Smooth muscle cell (in vitro differentiated cells): ENCODE measurements at regions not wholly inside any gene's neighbourhood (a gene's known extent, or its start where the extent isn't known, plus 50 kb on each side); places are given as distances from the start of the nearest gene placed in this dataset.

ENCODE experiments used
- DNase-seq: peaks from one replicate; lab custom pipeline; 2025; ENCODE audit not compliant: unreplicated experiment; lab: John Stamatoyannopoulos, UW
- H2AFZ ChIP-seq: fragments of 200-600 bp; sonication (generic); 2 replicates; pipeline ENCODE4 v1.6.0; 2016; ENCODE audit warnings: antibody characterized with exemption, low read depth, mild to moderate bottlenecking
- H3F3A ChIP-seq: fragments of 200-600 bp; sonication (generic); 2 replicates; pipeline ENCODE4 v1.6.0; 2017; ENCODE audit warnings: antibody characterized with exemption, low read depth
- H3K27ac ChIP-seq: fragments of 200-600 bp; sonication (generic); 2 replicates; pipeline ENCODE4 v1.5.1; 2016; ENCODE audit warnings: low read depth, mild to moderate bottlenecking
- H3K27me3 ChIP-seq: fragments of 200-600 bp; sonication (generic); 2 replicates; pipeline ENCODE4 v1.6.1; 2016; ENCODE audit warnings: low read depth, mild to moderate bottlenecking
- H3K36me3 ChIP-seq: fragments of 200-600 bp; sonication (generic); 2 replicates; pipeline ENCODE4 v1.5.1; 2016; ENCODE audit warnings: low read depth
- H3K4me1 ChIP-seq: fragments of 200-600 bp; sonication (generic); 2 replicates; pipeline ENCODE4 v1.5.1; 2016; ENCODE audit warnings: low read depth
- H3K4me2 ChIP-seq: fragments of 200-600 bp; sonication (generic); 2 replicates; pipeline ENCODE4 v1.6.0; 2016; ENCODE audit warnings: mild to moderate bottlenecking
- H3K4me3 ChIP-seq: fragments of 200-600 bp; sonication (generic); 2 replicates; pipeline ENCODE4 v1.5.1; 2016; ENCODE audit warnings: mild to moderate bottlenecking
- H3K79me2 ChIP-seq: fragments of 200-600 bp; sonication (generic); 2 replicates; pipeline ENCODE4 v1.6.0; 2016; ENCODE audit warnings: low read depth, mild to moderate bottlenecking
- H3K9ac ChIP-seq: fragments of 200-600 bp; sonication (generic); 2 replicates; pipeline ENCODE4 v1.6.0; 2016; ENCODE audit warnings: low read depth
- H3K9me3 ChIP-seq: fragments of 200-600 bp; sonication (generic); replicated peaks from 2 replicates; pipeline ENCODE4 v1.5.1; 2016; ENCODE audit warnings: low read depth
- H4K20me1 ChIP-seq: fragments of 200-600 bp; sonication (generic); 2 replicates; pipeline ENCODE4 v1.6.0; 2016; ENCODE audit warnings: low read depth
- CTCF ChIP-seq: fragments of 200-600 bp; sonication (generic); IDR thresholded peaks from 2 replicates; pipeline ENCODE4 v1.5.1; 2017; ENCODE audit warnings: borderline replicate concordance, mild to moderate bottlenecking, antibody characterized with exemption; ENCODE audit not compliant: insufficient read depth, poor library complexity, severe bottlenecking
- WGBS: methylation state at CpG from one replicate; pipeline ENCODE4 v1.1.7; 2016; ENCODE audit warnings: low lambda C conversion rate; 5-methylcytosine and 5-hydroxymethylcytosine counted together

DNA sequence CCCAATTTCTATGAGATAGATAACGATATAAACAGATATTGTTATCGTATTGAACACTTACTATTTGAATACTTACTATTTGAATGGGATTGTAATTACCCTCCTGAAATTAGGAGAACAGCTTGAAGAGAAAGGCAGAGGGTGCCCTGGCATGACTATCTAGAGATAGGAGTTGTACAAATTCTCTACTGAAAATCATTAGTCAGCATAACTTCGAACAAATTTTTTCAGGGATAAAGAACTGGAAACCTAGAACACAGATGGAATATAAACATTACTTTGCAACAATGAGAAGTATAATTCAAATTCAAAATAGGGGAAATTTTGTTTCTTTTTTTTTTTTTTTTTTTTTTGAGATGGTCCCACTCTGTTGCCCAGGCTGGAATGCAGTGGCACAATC, 1096.8 kb downstream of the C4orf33 start:
- H3K4me1 ChIP-seq = no peaks in the 10 kb centered on the region
- no peak for DNase-seq
- H3K9me3 ChIP-seq = no peaks in the 10 kb centered on the region
- H2AFZ ChIP-seq = no peak overlapping the region
- WGBS = 94% methylated on average over 3 of the region's 3 CpGs
- H3K27me3 ChIP-seq = no peaks in the 10 kb centered on the region
- no peak overlapping the region for H3K9ac ChIP-seq
- no peak overlapping the region for H3K4me3 ChIP-seq
- TF ChIP-seq CTCF = no peak
- no peaks in the 10 kb centered on the region for H3F3A ChIP-seq
- no peak overlapping the region for H3K27ac ChIP-seq
- no peaks in the 10 kb centered on the region for H3K79me2 ChIP-seq
- no peaks in the 10 kb centered on the region for H3K36me3 ChIP-seq
- no peak overlapping the region for H3K4me2 ChIP-seq
- no peaks in the 10 kb centered on the region for H4K20me1 ChIP-seq

DNA sequence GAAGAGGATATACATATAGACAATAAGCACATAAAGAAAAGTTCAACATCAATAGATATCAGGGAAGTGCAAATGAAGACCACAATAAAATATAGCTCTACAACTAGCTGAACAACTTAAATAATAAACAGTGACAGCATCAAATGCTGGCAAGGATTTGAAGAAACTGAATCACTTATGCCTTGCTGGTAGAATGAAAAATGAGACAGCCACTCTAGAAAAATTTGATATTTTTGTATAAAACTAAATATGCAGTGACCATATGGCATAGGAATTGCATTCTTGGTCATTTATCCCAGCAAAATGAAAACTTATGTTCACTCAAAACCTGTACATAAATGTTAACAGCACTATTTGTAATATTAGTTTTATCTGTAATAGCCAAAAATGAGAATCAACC, 1102.0 kb downstream of the C4orf33 start:
- TF ChIP-seq CTCF = no peak
- H3K27me3 ChIP-seq = no peaks in the 10 kb centered on the region
- no peaks in the 10 kb centered on the region for H3F3A ChIP-seq
- H3K4me3 ChIP-seq = no peak overlapping the region
- H3K79me2 ChIP-seq = no peaks in the 10 kb centered on the region
- H3K36me3 ChIP-seq = no peaks in the 10 kb centered on the region
- H2AFZ ChIP-seq = no peak overlapping the region
- no peak for DNase-seq
- H3K4me1 ChIP-seq = no peaks in the 10 kb centered on the region
- no peak overlapping the region for H3K4me2 ChIP-seq
- no peaks in the 10 kb centered on the region for H3K9me3 ChIP-seq
- no peaks in the 10 kb centered on the region for H4K20me1 ChIP-seq
- H3K27ac ChIP-seq = no peak overlapping the region
- no peak overlapping the region for H3K9ac ChIP-seq

- Histone ChIP-seq H2AFZ (no peak overlapping the region), H3K4me3 (no peak overlapping the region), H3K9me3 (no peaks in the 10 kb centered on the region), H3K4me2 (no peak overlapping the region), H3K27ac (no peak overlapping the region), H3K4me1 (no peaks in the 10 kb centered on the region), H3F3A (no peaks in the 10 kb centered on the region), H3K9ac (no peak overlapping the region), H3K27me3 (no peaks in the 10 kb centered on the region), H3K79me2 (no peaks in the 10 kb centered on the region), H3K36me3 (no peaks in the 10 kb centered on the region), H4K20me1 (no peaks in the 10 kb centered on the region)
- DNase-seq = no peak
- WGBS = 89% methylated on average over 3 of the region's 3 CpGs
- TF ChIP-seq CTCF = no peak
Measured at GRCh38 chr4:130203571-130203970, 1107.6 kb downstream of the C4orf33 start.

DNA sequence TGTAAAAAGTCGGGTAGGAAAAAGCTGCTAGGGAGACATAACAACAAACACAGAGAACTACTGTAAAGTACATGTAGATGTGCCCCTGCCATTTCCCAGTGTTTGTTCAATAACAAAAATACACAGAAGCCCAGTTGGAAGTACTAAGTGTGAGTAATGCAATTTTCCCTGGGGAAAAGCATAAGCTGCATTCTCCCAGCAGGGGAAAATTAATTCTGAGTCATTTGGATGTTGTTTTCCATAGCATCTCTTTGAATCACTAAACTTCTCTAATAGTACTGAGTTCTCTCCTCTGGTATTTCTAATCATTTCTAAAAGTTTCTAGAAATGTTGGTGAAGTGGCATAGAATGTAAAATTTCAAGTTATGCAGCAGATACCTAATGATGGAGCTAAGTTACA, 1114.9 kb downstream of the C4orf33 start:
- no peaks in the 10 kb centered on the region for H3K36me3 ChIP-seq
- H3K27ac ChIP-seq = no peak overlapping the region
- no peaks in the 10 kb centered on the region for H3K79me2 ChIP-seq
- H3F3A ChIP-seq = no peaks in the 10 kb centered on the region
- H3K4me2 ChIP-seq = no peak overlapping the region
- no peaks in the 10 kb centered on the region for H3K9me3 ChIP-seq
- no peak overlapping the region for H3K9ac ChIP-seq
- no peak overlapping the region for H2AFZ ChIP-seq
- TF ChIP-seq CTCF = no peak
- no peak overlapping the region for H3K4me3 ChIP-seq
- DNase-seq = no peak
- no peaks in the 10 kb centered on the region for H4K20me1 ChIP-seq
- 60% methylated on average over 1 of the region's 1 CpG for WGBS
- no peaks in the 10 kb centered on the region for H3K4me1 ChIP-seq
- no peaks in the 10 kb centered on the region for H3K27me3 ChIP-seq
